NCI-H526 (cell line): ENCODE measurements at regions not wholly inside any gene's neighbourhood (a gene's known extent, or its start where the extent isn't known, plus 50 kb on each side); places are given as distances from the start of the nearest gene placed in this dataset.

Experiments
- DNase-seq, 2 experiments: peaks; one replicate each; lab custom pipeline; 2025; lab: John Stamatoyannopoulos, UW

- DNase-seq: no peak
These were observed 219.7 kb upstream of the RPL38 start for GRCh38 chr17:73983621-73984400.

DNA sequence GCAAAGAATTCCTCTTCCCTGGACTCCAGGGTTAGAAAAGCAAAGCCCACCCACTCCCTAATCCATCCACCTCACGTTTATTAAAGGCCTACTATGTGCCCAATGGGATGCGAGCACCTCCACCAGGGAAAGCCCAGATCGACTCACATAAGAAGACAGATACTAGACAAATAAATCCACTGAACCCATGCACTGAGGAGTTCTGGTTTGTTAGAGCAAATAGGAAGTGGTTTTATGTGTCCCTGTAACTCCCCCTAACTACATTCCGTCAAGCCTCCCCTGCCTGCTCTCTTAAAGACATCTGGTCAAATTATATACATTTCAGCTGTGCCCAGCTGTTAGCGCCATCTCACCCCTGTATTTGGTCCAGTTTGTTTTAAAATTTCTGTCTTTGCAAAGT, 218.5 kb upstream of the RPL38 start:
- no peak for DNase-seq

DNA sequence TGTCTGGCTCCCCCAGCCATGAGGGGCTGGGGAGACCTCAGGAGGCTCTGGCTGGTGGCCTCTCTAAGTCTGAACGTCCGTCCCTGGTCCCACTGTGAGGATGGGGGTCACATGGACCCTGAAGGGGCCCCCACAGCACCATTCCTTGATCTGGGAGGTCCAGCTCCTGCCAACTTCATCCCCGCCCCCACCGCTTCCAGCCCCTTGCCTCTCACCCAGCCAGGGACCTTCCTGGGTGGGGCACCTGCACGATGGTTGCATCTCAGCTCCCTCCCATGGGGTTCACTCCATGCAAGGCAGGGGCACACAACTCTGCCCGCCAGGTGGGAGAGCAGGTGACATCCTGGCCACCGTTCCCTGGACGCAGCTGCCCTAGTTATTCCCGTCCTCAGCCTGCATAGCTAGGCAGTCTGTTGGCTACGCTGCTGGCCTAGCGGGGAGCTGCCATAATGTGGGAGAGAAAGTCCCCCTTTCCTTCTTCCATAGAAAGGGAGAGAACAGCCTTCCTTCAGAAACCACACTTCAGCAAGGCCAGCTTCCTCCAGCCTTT, 217.9 kb upstream of the RPL38 start:
- DNase-seq: no peak

DNA sequence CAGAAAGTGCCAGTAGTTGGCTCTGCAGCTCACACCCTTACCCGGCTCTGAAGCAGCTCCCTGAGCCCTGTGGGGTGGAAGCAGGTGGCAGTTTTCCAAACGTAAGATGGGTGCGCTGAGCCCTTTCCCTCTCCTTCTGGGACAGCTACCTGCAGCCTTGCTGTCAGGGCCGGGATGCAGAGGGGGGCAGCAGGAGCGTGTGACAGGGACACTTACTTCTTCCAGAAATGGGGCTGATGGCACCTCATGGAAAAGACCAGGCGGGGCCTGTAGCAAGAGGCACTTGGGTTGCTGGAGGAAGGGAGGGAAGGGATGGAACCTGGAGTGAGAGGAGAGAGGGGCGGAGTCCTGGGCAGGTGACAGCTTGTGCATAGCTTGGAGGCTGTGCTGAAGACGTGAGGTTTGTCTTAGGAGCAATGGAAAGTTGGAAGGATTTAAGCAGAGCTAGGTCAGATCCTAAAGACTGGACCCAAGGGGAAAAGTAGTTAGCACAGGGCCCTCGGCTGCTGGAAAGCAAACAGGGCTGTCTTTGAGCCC, 216.8 kb upstream of the RPL38 start:
- no peak for DNase-seq

DNA sequence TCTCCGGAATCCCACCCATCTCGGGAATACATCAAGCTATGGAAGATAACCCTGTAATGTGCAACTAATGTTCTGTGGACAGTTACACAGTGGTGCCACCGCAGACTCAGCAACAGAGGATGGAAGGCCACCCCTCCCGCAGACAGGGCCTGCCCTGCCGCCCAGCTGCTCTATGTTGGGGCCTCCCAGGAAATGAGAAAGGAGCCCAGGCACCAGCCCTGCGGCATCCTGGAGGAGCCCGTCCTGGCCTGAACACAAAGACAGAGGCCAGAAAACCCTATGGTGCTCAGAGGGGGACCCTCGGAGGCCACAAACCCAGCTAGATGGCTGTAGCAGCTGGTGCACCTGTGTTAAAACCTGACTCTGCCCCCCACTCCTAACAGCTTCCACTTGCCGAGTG, 216.1 kb upstream of the RPL38 start:
- no peak for DNase-seq

GRCh38 chr17:73987845-73988509, 215.5 kb upstream of the RPL38 start:
- no peak for DNase-seq

DNA sequence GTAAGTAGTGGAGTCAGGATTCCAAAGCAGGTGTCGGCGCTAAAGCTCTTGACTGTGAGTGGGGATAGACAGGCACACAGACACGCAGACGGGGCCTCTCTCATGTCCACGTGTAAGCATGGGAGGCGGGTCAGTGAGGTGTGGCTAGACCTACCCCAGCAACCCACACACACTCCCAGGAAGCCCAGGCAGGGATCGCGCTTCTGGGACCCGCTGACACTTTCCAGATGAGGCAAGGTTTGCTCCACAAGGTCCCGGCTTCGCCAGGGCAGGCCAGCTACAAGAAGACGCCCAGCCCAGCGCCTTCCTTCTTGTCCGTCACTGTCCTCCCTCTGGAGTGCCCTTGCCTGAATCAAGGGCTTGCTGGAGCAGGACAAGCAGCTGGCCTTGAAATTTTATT, 213.8 kb upstream of the RPL38 start:
- DNase-seq: peak in 1 of 2 experiments; percentile 73

DNA sequence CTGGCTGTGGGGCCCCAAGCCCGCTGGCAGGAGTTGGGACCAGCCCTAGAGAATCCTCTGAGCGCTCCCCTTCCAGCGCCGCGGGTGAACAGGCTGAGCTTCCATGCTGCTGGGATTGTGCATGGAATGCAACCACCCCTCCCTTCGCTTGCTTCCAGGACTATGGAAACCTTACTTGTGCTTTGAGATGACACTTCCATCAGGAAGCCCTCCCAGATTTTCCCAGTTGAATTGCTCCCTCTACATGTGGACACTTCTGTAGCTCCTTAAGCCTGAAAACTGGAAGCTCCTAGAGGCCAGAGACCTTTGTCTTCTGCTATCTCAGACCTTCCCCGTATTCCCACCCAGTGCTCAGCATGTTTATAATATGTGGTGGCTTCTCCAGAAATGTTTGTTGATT, 213.2 kb upstream of the RPL38 start:
- no peak for DNase-seq

- DNase-seq: peak; percentile 83 to 95
These were observed 212.2 kb upstream of the RPL38 start for GRCh38 chr17:73991260-73991659.

- DNase-seq: peak in 1 of 2 experiments; percentile 22
These were observed 208.5 kb upstream of the RPL38 start for GRCh38 chr17:73994946-73995345.

DNA sequence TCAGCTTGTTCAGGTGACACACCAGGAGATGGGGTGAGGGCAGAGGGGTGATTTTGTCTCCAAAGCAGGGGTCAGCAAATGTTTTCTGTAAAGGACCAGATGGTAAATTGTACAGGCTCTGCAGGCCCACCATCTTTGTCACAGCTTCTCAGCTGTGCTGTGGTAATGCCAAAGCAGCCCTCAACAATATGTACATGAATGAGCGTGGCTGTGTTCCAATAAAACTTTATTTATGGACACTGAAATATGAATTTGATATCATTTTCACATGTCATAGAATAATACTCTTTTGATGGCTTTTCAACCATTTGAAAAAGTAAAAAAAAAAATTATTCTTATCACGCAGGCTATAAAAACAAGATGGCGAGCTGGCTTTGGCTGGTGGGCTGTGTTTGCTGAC, 206.4 kb upstream of the RPL38 start:
- DNase-seq: no peak

DNA sequence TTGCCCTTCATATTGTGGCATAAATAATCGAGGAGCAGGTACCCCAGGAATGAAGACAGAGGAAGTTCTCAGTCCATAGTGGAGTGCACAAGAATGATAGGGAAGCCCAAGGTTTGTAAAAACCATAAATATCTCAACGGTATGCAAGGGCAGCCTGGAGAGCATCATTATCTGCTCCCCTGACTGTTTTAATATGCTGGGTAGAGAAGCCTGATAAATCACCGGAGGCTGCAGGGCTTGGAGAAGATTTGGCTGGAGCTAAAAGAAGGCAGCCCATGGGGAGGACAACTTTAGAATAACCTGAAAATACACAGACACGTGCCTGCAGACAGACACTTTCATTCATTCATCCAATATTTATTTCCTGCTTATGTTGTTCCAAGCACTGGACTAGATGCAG, 205.2 kb upstream of the RPL38 start:
- no peak for DNase-seq

GRCh38 chr17:73998653-73999645, 204.5 kb upstream of the RPL38 start:
- peak; percentile 97 for DNase-seq

- no peak for DNase-seq
These were observed 202.3 kb upstream of the RPL38 start for GRCh38 chr17:74001145-74001544.

- DNase-seq: no peak
These were observed 201.2 kb upstream of the RPL38 start for GRCh38 chr17:74002241-74002640.

DNA sequence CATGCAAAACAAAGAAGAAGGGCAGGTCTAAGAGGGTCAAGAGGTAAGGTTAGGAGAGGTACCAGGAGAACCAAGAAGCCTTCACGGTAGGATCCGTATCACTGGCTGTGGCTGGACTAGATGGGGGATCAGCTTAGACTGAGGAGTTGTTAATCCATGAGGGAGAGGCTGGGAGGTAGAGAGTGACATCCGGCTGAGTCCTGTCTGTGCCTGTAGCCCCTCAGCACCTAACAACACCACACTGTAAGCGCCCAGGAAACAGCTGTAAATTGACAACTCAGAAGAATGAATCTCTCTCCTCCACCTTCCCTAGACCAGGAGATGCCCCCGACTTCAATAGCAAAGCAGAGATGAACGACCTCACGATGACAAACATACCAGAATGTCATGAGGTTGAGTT, 199.4 kb upstream of the RPL38 start:
- no peak for DNase-seq

DNA sequence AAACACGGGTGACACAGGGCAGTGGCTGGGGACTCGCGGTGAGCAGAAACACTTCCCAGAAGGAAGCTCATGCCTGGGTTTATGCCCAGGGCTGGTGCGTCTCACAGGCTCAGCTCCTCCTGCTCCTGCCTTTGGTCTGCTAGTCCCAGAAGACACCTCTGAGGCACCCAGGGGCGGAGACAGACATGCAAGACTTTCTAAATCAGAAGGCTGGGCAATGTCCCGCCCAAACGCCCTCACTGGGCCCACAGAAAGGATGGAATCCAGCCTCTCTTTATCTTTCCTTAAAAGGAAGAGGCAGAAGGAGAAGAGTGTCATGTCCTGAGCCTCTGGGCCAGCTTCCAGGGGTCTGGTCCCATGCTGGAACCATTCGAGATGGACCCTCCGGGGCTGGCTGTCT, 197.7 kb upstream of the RPL38 start:
- DNase-seq: no peak

- DNase-seq: no peak
These were observed 197.1 kb upstream of the RPL38 start for GRCh38 chr17:74006371-74006770.

- DNase-seq: peak; percentile 37 to 78
These were observed 195.3 kb upstream of the RPL38 start for GRCh38 chr17:74008196-74008595.

- DNase-seq: peak in 1 of 2 experiments; percentile 26
These were observed 194.3 kb upstream of the RPL38 start for GRCh38 chr17:74009056-74009625.

DNA sequence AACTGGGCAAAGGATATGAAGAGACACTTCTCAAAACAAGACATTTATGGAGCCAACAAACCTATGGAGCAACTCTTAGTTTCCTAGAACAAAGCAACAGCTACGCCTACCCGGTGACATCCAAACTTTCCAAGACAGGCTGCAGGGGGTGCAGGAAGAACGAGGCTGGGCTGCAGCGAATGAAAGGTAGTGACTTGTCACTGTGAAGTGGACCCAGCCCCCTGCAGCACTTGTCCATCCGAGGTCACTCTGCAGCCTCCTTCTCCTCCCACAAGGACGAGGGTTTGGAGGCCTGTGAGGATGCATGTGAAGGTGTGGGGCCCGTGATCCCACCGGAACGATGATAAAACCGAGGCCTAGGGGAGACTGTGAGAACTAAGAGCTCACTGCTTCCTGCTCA, 192.6 kb upstream of the RPL38 start:
- DNase-seq: no peak
